Fibroblast of the aortic adventitia (primary cell): ENCODE measurements at regions not wholly inside any gene's neighbourhood (a gene's known extent, or its start where the extent isn't known, plus 50 kb on each side); places are given as distances from the start of the nearest gene placed in this dataset.

Source experiments
- DNase-seq: peaks from one replicate; pipeline ENCODE4 v3.0.0-alpha.2; 2010; ENCODE audit warnings: low read depth
- H3K4me3 ChIP-seq: 2 replicates; pipeline ENCODE4 v1.5.1; 2011; ENCODE audit warnings: low read depth, mild to moderate bottlenecking, control low read depth, low read length, moderate library complexity
- CTCF ChIP-seq: IDR thresholded peaks from 2 replicates; pipeline ENCODE4 v1.5.1; 2011; ENCODE audit warnings: mild to moderate bottlenecking, low read length, control low read depth, inconsistent platforms; ENCODE audit not compliant: insufficient read depth

GRCh38 chr3:72223116-72223515 is 438.2 kb upstream of the PROK2 start:
- no peak for TF ChIP-seq CTCF
- no peak overlapping the region for H3K4me3 ChIP-seq
- peak; percentile 73 for DNase-seq

GRCh38 chr3:72222410-72222809 is 437.5 kb upstream of the PROK2 start:
- DNase-seq, result no peak
- no peak overlapping the region for H3K4me3 ChIP-seq
- no peak for TF ChIP-seq CTCF

- no peak for DNase-seq
- H3K4me3 ChIP-seq, result no peak overlapping the region
- no peak for TF ChIP-seq CTCF
Measured at GRCh38 chr3:72220946-72221345, 436.0 kb upstream of the PROK2 start.

- H3K4me3 ChIP-seq, result no peak overlapping the region
- TF ChIP-seq CTCF, result no peak
- no peak for DNase-seq
Measured at GRCh38 chr3:72219752-72220151, 434.8 kb upstream of the PROK2 start.

- TF ChIP-seq CTCF, result no peak
- no peak overlapping the region for H3K4me3 ChIP-seq
- no peak for DNase-seq
Measured at GRCh38 chr3:72217570-72217969, 432.6 kb upstream of the PROK2 start.

- no peak overlapping the region for H3K4me3 ChIP-seq
- no peak for DNase-seq
- TF ChIP-seq CTCF, result no peak
Measured at GRCh38 chr3:72214066-72214951, 429.4 kb upstream of the PROK2 start.
